ENCODE measurements at regions not wholly inside any gene's neighbourhood (a gene's known extent, or its start where the extent isn't known, plus 50 kb on each side); places are given as distances from the start of the nearest gene placed in this dataset.

GRCh38 chr3:95629802-95630201 is 1184.6 kb upstream of the EPHA6 start:
- ATAC-seq (no peak), DNase-seq (no peak)
- Histone ChIP-seq H3K27ac (no peak overlapping the region), H3K27me3 (no peaks in the 10 kb centered on the region), H3K4me1 (no peaks in the 10 kb centered on the region), H3K36me3 (replicated peaks in 1 of 2; ENCODE audit: insufficient read depth in 1 of 2, low read depth in 2 of 2) (no peaks in the 10 kb centered on the region), H3K9me3 (no peaks in the 10 kb centered on the region), H3K4me3 (no peak overlapping the region)
- intact Hi-C loops (cut with DNase I): no loop called here
- TF ChIP-seq POLR2A (IDR thresholded peaks at IDR 0.05): no peak
- TF ChIP-seq, protein P1, sequence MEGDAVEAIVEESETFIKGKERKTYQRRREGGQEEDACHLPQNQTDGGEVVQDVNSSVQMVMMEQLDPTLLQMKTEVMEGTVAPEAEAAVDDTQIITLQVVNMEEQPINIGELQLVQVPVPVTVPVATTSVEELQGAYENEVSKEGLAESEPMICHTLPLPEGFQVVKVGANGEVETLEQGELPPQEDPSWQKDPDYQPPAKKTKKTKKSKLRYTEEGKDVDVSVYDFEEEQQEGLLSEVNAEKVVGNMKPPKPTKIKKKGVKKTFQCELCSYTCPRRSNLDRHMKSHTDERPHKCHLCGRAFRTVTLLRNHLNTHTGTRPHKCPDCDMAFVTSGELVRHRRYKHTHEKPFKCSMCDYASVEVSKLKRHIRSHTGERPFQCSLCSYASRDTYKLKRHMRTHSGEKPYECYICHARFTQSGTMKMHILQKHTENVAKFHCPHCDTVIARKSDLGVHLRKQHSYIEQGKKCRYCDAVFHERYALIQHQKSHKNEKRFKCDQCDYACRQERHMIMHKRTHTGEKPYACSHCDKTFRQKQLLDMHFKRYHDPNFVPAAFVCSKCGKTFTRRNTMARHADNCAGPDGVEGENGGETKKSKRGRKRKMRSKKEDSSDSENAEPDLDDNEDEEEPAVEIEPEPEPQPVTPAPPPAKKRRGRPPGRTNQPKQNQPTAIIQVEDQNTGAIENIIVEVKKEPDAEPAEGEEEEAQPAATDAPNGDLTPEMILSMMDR (IDR thresholded peaks at IDR 0.05): no peak
- WGBS, 2 donors: 32 to 63% methylated on average over 1 of the region's 1 CpG

DNA sequence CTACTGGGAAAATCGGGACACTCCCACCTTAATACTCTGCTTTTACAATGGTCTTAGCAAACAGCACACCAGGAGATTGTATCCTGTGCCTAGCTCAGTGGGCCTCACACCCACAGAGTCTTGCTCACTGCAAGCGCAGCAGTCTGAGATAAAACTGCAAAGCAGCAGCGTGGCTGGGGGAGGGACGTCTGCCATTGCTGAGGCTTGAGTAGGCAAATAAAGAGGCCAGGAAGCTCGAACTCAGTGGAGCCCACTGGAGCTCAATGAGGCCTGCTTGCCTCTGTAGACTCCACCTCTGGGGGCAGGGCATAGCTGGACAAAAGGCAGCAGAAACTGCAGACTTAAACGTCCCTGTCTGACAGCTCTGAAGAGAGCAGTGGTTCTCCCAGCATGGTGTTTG is 1169.1 kb upstream of the EPHA6 start:
- 64 to 72% methylated on average over 5 to 6 of the region's 6 CpGs for WGBS, 2 donors
- H3K27ac ChIP-seq: no peak overlapping the region
- H3K27me3 ChIP-seq: no peaks in the 10 kb centered on the region
- TF ChIP-seq POLR2A (IDR thresholded peaks at IDR 0.05): no peak
- TF ChIP-seq, protein P1 (IDR thresholded peaks at IDR 0.05): no peak
- H3K36me3 ChIP-seq (replicated peaks in 1 of 2; ENCODE audit: insufficient read depth in 1 of 2, low read depth in 2 of 2): no peaks in the 10 kb centered on the region
- no peak for ATAC-seq
- H3K4me1 ChIP-seq: no peaks in the 10 kb centered on the region
- DNase-seq: no peak
- intact Hi-C loops (cut with DNase I): no loop called here
- H3K4me3 ChIP-seq: no peak overlapping the region
- no peaks in the 10 kb centered on the region for H3K9me3 ChIP-seq

- H3K4me3 ChIP-seq: no peak overlapping the region
- 73 to 77% methylated on average over 13 of the region's 13 CpGs for WGBS, 2 donors
- no peaks in the 10 kb centered on the region for H3K4me1 ChIP-seq
- H3K36me3 ChIP-seq (replicated peaks in 1 of 2; ENCODE audit: insufficient read depth in 1 of 2, low read depth in 2 of 2): no peaks in the 10 kb centered on the region
- H3K9me3 ChIP-seq: no peaks in the 10 kb centered on the region
- ATAC-seq (no peak), DNase-seq (no peak)
- intact Hi-C loops (cut with DNase I): no loop called here
- no peak for TF ChIP-seq POLR2A (IDR thresholded peaks at IDR 0.05)
- TF ChIP-seq, protein P1 (IDR thresholded peaks at IDR 0.05): no peak
- H3K27ac ChIP-seq: no peak overlapping the region
- H3K27me3 ChIP-seq: no peaks in the 10 kb centered on the region
Observed at GRCh38 chr3:95654570-95655362, 1159.6 kb upstream of the EPHA6 start.

DNA sequence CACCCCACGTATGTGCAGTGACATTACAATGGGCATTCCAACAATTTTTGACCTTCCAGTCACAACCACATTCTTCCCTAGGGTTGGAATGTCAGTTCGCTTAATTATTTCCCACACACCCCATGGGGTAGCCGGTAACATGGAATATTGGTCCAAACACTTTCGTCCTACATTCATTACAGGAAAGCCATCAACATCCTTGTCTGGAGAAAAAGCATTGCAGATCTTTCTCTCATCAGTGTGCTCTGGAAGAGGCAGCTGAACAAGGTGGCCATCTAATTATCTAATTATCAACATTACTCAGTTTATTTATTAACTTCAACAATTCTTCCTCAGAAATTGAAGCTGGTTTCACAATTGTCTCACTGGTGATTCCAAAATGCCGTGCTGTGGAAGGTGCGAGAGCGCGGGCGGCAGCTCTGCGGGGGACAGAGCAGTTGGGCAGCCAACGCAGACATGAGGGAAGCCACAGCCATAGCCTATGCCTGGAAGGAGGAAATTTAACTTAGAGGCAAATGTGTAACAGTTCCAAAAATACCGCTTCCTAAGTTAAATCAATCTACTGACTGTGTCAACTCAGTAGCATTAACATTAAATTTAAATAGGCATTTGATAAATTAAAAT is 1158.9 kb upstream of the EPHA6 start:
- no peaks in the 10 kb centered on the region for H3K27me3 ChIP-seq
- H3K4me1 ChIP-seq: no peaks in the 10 kb centered on the region
- WGBS, 2 donors: 91 to 92% methylated on average over 12 of the region's 12 CpGs
- ATAC-seq (no peak), DNase-seq (no peak)
- no peaks in the 10 kb centered on the region for H3K36me3 ChIP-seq (replicated peaks in 1 of 2; ENCODE audit: insufficient read depth in 1 of 2, low read depth in 2 of 2)
- intact Hi-C loops (cut with DNase I): no loop called here
- no peak overlapping the region for H3K4me3 ChIP-seq
- no peak overlapping the region for H3K27ac ChIP-seq
- TF ChIP-seq, protein P1 (IDR thresholded peaks at IDR 0.05): no peak
- TF ChIP-seq POLR2A (IDR thresholded peaks at IDR 0.05): no peak
- no peaks in the 10 kb centered on the region for H3K9me3 ChIP-seq

All from body of pancreas (tissue), 4 donors.